ENCODE measurements at regions not wholly inside any gene's neighbourhood (a gene's known extent, or its start where the extent isn't known, plus 50 kb on each side); places are given as distances from the start of the nearest gene placed in this dataset.

- no peak for TF ChIP-seq POLR2A (IDR thresholded peaks at IDR 0.05)
- TF ChIP-seq CTCF (IDR thresholded peaks at IDR 0.05), result no peak
Measured at GRCh38 chr2:147679955-147680531, 164.8 kb upstream of the ACVR2A start.
